Progenitor cell of endocrine pancreas (in vitro differentiated cells): ENCODE measurements at regions not wholly inside any gene's neighbourhood (a gene's known extent, or its start where the extent isn't known, plus 50 kb on each side); places are given as distances from the start of the nearest gene placed in this dataset.

ENCODE experiments used
- DNase-seq: peaks from one replicate; pipeline ENCODE4 v3.0.0; 2021; ENCODE audit warnings: low spot score; ENCODE audit not compliant: unreplicated experiment
- H3K27ac Mint-ChIP-seq: 2 replicates; pipeline ENCODE4 v1.8.0; 2021; ENCODE audit warnings: mild to moderate bottlenecking, moderate library complexity, mixed read lengths
- H3K27me3 Mint-ChIP-seq: 2 replicates; pipeline ENCODE4 v1.8.0; 2021; ENCODE audit warnings: mixed read lengths
- H3K36me3 Mint-ChIP-seq: 2 replicates; pipeline ENCODE4 v1.8.0; 2022; ENCODE audit warnings: mixed read lengths; ENCODE audit not compliant: insufficient read depth
- H3K4me1 Mint-ChIP-seq: 2 replicates; pipeline ENCODE4 v1.8.0; 2021; ENCODE audit warnings: low read depth, mixed read lengths
- H3K4me3 Mint-ChIP-seq: 2 replicates; pipeline ENCODE4 v1.8.0; 2021; ENCODE audit warnings: low read depth, mild to moderate bottlenecking, moderate library complexity, mixed read lengths
- H3K9me3 Mint-ChIP-seq: 2 replicates; pipeline ENCODE4 v1.8.0; 2021; ENCODE audit warnings: low read depth, mixed read lengths
- TF ChIP-seq, protein P1 (sequence below): fragments of 200-600 bp; sonication (generic); IDR thresholded peaks from one replicate; pipeline ENCODE4 v1.5.0; 2021; ENCODE audit warnings: antibody characterized with exemption, mild to moderate bottlenecking; ENCODE audit not compliant: unreplicated experiment

DNA sequence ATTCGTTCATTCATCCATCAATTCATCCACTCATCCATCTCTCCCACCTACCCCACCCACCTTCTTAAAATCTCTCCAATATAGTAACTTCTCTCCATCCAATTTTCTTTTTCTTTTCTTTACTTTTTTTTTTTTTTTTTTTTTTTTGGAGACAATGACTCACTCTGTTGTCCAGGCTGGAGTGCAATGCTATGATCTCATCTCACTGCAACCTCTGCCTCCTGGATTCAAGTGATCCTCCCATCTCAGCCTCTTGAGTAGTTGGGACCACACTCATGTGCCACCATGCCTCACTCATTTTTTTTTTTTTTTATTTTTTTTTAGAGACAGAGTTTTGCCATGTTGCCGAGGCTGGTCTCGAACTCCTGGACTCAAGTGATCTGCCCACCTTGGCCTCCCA, 118.4 kb downstream of the SUDS3 start:
- Mint-ChIP-seq H3K4me3 (no peak overlapping the region), H3K36me3 (no peaks in the 10 kb centered on the region), H3K4me1 (peaks cover 12% of the 10 kb centered on the region), H3K27me3 (no peaks in the 10 kb centered on the region), H3K27ac (no peak overlapping the region), H3K9me3 (no peaks in the 10 kb centered on the region)
- DNase-seq = no peak
- TF ChIP-seq, protein P1, sequence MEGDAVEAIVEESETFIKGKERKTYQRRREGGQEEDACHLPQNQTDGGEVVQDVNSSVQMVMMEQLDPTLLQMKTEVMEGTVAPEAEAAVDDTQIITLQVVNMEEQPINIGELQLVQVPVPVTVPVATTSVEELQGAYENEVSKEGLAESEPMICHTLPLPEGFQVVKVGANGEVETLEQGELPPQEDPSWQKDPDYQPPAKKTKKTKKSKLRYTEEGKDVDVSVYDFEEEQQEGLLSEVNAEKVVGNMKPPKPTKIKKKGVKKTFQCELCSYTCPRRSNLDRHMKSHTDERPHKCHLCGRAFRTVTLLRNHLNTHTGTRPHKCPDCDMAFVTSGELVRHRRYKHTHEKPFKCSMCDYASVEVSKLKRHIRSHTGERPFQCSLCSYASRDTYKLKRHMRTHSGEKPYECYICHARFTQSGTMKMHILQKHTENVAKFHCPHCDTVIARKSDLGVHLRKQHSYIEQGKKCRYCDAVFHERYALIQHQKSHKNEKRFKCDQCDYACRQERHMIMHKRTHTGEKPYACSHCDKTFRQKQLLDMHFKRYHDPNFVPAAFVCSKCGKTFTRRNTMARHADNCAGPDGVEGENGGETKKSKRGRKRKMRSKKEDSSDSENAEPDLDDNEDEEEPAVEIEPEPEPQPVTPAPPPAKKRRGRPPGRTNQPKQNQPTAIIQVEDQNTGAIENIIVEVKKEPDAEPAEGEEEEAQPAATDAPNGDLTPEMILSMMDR = no peak

DNA sequence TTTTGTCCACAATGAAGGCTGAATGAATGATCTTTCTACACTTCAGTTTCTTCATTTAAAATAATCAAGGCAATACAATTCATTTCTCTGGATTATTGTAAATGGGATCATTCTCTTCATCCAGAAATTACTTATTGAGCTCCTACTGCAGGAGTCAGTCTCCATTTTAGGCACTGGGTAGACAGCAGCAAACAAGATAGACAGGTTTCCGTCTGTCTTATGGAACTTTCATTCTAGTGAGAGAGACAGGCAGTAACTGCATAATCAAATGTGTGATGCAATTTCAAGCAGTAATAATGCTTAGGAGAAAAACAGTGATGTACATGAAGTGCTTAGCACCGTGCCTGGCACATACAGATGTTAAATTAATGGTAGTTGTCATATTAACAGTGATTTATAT, 118.9 kb downstream of the SUDS3 start:
- no peaks in the 10 kb centered on the region for H3K27me3 Mint-ChIP-seq
- no peaks in the 10 kb centered on the region for H3K9me3 Mint-ChIP-seq
- H3K4me3 Mint-ChIP-seq = no peak overlapping the region
- H3K27ac Mint-ChIP-seq = no peak overlapping the region
- peaks cover 13% of the 10 kb centered on the region for H3K4me1 Mint-ChIP-seq
- TF ChIP-seq, protein P1 = no peak
- DNase-seq = no peak
- no peaks in the 10 kb centered on the region for H3K36me3 Mint-ChIP-seq

DNA sequence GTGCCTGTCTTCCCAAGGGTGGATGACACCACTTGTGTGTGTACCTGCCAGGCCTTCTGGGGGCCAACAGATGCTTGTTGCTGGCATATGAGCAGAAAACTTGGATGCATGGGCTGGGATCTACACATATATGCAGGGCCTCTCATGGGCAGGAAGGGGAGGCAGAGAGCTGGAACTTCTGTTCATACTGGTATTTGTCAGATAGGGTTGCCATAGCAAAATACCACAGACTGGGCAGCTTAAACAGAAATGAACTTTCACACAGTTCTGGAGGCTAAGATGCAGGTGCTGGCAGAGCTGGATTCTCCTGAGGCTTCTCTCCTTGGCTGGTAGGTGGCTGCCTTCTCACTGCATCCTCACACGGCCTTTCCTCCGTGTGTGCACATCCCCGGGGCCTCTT, 121.8 kb downstream of the SUDS3 start:
- TF ChIP-seq, protein P1 = no peak
- peak; percentile 10 for DNase-seq
- Mint-ChIP-seq H3K9me3 (no peaks in the 10 kb centered on the region), H3K27ac (peak overlapping the region; percentile 88), H3K36me3 (no peaks in the 10 kb centered on the region), H3K4me1 (peaks cover 13% of the 10 kb centered on the region), H3K4me3 (no peak overlapping the region), H3K27me3 (no peaks in the 10 kb centered on the region)

DNA sequence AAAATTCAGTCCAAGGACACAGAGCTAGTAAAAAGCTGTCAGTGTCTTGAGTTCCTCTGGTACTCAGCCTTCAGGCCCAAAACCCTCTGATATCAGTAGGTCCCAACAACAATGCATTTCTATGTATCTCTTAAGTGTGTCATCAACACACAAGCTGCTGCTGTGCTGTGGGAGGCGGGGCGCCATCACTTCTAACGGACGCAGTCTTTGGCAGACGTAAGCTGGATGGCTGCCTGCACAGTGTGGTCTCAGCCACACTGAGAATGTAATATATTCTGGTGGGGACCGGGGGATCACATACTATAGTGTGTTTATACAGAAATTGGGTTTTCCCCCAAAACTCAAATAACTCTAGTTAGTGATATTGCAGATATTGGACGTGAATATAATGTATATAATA, 123.9 kb downstream of the SUDS3 start:
- TF ChIP-seq, protein P1 = no peak
- DNase-seq = no peak
- no peak overlapping the region for H3K4me3 Mint-ChIP-seq
- H3K9me3 Mint-ChIP-seq = peaks cover 3% of the 10 kb centered on the region
- H3K27me3 Mint-ChIP-seq = no peaks in the 10 kb centered on the region
- H3K27ac Mint-ChIP-seq = no peak overlapping the region
- H3K36me3 Mint-ChIP-seq = no peaks in the 10 kb centered on the region
- peaks cover 13% of the 10 kb centered on the region for H3K4me1 Mint-ChIP-seq

DNA sequence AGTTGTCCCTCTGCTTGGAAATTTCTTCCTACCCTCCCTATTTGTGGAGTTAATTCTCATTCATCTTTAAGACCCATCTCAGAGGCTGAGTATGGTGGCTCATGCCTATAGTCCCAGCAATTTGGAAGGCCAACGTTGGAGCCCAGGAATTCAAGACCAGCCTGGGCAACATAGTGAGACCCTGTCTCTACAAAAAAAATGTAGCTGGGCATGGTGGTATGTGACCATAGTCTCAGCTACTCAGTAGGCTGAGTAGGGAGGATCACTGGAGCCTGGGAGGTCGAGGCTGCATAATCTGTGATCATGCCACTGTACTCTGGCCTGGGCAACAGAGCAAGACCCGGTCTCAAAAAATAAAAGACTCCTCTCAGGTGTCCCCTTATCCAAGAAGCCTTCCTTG, 125.1 kb downstream of the SUDS3 start:
- peaks cover 3% of the 10 kb centered on the region for H3K9me3 Mint-ChIP-seq
- peaks cover 13% of the 10 kb centered on the region for H3K4me1 Mint-ChIP-seq
- DNase-seq = no peak
- H3K36me3 Mint-ChIP-seq = no peaks in the 10 kb centered on the region
- H3K4me3 Mint-ChIP-seq = no peak overlapping the region
- no peak overlapping the region for H3K27ac Mint-ChIP-seq
- no peaks in the 10 kb centered on the region for H3K27me3 Mint-ChIP-seq
- TF ChIP-seq, protein P1 = no peak
